HG03521 (cell line): ENCODE measurements at regions not wholly inside any gene's neighbourhood (a gene's known extent, or its start where the extent isn't known, plus 50 kb on each side); places are given as distances from the start of the nearest gene placed in this dataset.

Experiments
- ATAC-seq: cut with Tn5 transposase; IDR thresholded peaks from one replicate; pipeline ENCODE4 v1.9.1; 2021; ENCODE audit warnings: mild to moderate bottlenecking, moderate library complexity; ENCODE audit not compliant: unreplicated experiment

DNA sequence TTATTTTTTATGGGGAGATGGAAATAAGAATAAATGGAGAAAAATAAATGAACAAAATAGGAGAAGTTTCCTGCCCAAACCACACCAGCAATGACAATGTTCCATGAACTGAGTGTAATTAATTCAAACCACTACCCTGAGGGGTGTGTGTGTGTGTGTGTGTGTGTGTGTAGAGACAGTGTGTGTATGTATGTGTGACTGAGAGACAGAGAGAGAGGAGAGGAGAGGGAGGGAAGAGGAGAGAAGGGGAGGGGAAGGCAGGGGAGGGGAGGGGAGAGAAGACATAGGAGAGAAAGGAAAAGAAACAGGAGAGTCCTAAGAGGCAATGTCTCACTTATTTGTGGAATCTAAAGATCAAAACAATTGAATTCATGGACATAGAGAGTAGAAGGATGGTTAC lies 65.0 kb upstream of the POU2AF1 start:
- no peak for ATAC-seq

DNA sequence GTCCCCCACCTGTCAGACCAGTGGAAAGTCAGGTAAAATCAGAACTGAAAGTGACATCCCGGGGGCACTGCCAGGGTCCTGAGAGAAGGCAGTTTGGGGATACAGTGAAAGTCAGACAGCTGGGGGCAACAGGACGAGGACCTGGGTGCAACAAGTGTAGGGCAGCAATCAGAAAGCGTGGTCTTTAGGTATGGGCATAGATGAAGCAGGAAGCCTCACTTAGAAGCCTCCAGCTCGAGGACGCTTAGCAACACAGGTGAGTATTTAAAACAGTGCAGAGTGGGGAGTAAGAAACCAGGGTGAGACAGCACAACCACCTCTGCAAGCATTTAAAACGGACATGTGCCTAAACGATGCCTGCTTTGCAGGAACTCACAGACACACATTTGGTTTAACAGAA lies 64.6 kb upstream of the POU2AF1 start:
- no peak for ATAC-seq

DNA sequence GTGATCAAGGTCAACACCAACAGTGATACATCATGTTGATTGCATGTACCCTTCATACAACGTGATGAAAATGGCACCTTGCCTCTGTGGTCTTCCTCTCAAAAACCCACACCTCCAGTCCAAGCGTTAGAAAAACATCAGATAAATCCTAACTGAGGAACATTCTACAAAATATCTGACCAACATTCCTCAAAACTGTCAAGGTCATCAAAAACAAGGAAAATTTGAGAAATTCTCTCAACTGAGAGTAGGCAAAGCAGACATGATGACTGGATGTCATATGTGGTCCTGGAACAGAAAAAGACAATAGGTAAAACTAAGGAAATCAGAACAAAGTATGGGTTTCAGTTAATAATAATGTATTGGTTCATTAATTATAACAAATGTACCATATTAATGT lies 64.0 kb upstream of the POU2AF1 start:
- ATAC-seq = no peak

DNA sequence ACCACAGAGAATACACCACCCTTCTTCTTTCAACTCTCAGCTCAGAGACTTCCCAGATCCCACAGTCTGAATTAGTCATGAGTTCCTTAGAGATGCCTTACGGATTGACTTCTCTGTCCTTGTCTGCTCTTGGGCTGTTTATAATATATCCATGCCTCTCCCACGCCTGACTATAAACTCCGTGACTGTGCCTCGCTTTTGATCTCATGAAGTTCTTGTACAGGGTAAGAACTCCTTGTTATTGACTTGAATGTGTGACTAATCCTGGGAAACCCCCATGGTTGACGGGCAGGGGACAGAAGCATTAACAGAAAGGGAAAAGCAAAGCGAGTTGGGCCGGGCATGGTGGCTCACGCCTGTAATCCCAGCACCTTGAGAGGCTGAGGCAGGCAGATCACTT lies 62.4 kb upstream of the POU2AF1 start:
- no peak for ATAC-seq

DNA sequence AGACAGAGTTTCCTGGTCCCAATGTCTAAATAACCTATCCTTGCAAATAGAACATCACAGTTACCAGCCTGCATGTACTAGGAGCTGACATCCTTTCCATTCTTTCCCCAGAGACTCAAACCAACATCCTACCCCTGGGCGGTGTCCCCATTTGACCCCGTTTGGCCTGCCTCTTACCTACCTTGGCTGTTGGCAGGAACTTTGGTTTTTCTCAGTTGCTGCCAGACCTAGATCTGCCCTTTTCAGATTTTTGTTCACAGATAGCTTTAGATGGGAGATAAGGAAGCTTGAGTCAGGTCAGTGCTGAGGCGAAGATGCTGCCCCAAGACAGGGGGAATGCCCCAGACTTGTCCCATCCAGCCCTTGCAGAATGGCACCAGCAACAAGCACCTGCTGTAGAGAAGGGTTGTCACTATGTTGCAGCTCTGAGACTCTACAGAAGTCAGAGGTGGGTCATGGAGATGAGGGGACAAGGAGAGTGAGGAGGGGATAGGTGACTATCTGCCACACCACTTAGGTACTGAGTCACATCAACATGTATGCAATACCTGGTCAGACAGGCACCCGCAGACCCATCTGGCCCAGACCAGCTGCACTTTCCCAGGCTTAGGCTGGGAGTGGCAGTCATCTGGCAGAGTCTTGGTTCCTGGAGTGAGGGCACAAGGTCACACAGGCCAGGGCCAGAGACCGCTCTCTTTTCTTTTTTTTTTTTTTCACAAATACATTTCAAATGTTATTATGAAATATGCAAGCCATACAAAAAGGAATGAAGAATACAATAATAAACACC lies 61.5 kb upstream of the POU2AF1 start:
- ATAC-seq = no peak

DNA sequence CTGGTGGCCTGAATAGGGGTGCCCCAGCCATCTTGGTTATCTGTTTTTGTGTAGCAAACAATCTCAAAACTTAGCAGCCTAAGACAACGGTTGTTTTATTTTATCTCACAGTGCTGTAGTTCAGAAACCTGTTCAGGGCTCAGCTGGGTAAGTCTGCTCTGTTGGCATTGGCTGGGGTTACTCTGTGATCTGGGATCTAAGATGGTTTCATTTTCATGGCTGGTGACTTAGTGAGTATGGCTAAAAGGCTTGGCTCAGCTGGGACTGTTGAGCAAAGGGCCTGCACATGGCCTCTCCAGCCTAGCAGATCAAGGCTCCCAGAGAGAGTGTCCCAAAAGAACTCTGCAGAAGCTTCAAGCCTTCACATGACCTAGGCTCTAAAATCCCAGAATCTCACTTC lies 60.8 kb upstream of the POU2AF1 start:
- ATAC-seq = no peak

DNA sequence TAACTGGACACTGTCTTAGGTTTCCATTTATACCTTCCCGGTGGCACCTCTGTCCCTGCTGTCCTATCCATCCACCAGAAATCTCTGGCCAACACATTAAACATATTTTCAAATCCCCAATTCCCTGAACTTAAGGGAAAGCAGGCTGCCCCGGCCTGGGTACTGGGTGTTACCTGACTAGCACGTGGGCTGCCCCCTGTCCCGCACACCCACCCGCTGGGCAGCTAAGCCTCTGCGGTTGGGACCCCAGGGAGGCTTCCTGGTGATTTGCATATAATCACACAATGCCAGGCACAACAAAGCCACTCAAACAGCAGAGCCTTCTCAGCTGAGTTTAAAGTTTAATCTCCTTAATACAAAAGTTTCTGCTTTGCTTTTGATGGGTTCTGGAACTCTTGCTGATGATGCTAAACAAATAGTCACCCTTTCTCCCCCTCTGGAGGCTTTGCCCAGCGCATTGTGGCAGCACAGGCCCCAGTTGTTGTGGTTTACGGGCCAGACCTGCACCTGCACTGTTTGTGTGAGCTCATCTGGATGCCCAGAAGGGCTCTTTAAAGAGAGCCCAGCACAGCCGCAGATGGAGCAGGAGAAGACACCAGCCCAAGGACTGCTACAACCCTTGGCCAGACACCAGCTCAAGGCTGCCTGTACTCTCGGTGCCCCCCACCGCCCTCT lies 59.9 kb upstream of the POU2AF1 start:
- no peak for ATAC-seq

DNA sequence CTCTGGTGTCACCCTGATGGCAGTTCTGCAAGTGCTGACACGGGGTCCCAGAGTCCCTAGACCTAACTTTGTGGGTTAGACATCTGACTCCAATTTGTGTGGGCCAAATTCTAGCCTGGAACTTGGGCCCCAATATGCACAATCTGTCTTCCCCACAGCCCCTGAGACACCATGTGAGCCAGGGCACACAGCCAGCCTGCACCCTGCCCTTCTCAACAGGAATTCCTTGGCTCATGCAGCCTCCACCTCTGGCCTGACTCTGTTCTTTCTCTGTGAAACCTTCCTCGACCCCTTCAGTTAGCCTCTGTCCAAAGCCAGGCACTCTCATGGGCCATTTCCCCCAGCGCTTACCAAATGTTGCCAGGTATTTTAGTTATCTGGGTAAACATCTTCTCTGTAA lies 59.1 kb upstream of the POU2AF1 start:
- ATAC-seq = no peak

DNA sequence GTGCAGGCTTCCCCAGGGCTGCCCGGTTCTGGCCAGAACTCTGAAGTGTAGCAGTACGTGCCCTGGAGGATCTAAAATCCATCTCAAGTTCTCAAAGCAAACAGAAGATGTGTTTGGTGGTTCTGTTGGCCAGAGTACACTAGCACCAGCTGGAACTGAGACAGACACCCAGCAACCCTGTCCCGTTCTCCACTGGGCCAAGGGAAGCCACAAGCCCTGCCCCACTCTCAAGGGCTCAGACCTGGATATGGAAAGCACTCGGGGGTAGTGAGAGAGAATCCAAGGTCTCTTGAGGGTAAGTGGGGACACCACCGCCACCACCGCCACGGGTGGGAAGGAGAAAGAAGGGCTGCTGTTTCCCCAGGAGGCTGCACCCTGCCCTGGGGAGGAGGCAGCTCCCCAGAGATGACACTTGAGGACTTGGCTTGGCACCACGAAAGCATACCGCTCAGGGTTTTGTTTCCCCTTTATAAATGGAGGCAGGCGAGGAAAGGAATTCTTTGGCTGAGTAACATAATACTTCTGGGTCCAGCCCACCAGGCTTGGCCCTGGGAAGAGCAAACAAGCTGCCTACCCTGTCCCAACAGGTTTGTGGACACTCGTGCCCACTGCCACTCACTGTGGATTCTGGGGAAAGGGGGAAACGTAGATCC lies 56.1 kb upstream of the POU2AF1 start:
- no peak for ATAC-seq

DNA sequence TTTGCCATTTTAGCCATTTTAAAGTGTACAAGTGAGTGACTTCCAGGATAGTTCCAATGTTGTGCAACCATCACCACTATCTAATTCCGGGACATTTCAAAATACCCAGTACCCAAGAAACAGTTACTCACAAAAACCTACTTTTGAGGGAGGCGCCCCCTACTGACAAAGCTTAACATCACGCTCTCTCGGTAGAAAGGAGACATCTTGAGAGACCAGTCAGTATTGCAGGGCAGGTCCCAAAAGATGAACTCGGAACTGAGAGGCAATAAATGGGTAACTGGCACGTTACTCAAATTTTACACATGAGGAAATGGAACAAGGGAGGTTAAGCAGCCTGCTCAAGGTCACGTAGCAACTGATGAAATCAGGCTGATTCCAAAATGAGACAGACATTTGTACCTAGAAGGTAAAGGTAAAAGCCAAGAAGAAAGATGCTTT lies 50.0 kb upstream of the POU2AF1 start:
- ATAC-seq = peak; percentile 82
